HepG2 (cell line): ENCODE measurements at regions not wholly inside any gene's neighbourhood (a gene's known extent, or its start where the extent isn't known, plus 50 kb on each side); places are given as distances from the start of the nearest gene placed in this dataset.

Experiments
- ATAC-seq: fragments of 200-7000 bp; cut with Tn5 transposase; 3 replicates; pipeline ENCODE4 v1.9.1; 2020; ENCODE audit warnings: mild to moderate bottlenecking, moderate library complexity
- BruUV-seq: library from RNA; stranded (reverse); fragments of 400-500 nt; replicated peaks from 2 replicates; lab custom pipeline; 2021; lab: Mats Ljungman, UMichigan
- CTCF ChIA-PET: fragments of 300-600 bp; formaldehyde crosslinking; extraction: SDS; loops from one replicate; lab custom pipeline; 2021; ENCODE audit warnings: low total read pairs, inconsistent platforms, low intra/inter-chr PET ratio; lab: Yijun Ruan, JAX
- POLR2A ChIA-PET: fragments of 350-600 bp; sonication (Branson Sonifier 250); formaldehyde crosslinking; loops from one replicate; lab custom pipeline; 2020; ENCODE audit warnings: antibody characterized with exemption, inconsistent platforms; lab: Yijun Ruan, JAX
- DNase-seq: peaks from one replicate; pipeline ENCODE4 v3.0.0-alpha.2; 2015; ENCODE audit warnings: low spot score
- FAIRE-seq: peaks from 3 replicates; lab custom pipeline; 2011; peaks lifted over from hg19 to GRCh38; lab: Jason Lieb, UNC
- H2AFZ ChIP-seq: one replicate; pipeline ENCODE4 v1.6.1; 2011; ENCODE audit warnings: low read length, inconsistent platforms
- H3K27ac ChIP-seq: fragments of 300-600 bp; 3 replicates; pipeline ENCODE4 v1.8.0; 2011; ENCODE audit warnings: mixed run types, mild to moderate bottlenecking, mixed read lengths, low read length, inconsistent platforms; ENCODE audit not compliant: insufficient read depth; ENCODE audit errors: extremely low read length
- H3K27me3 ChIP-seq, 2 experiments: fragments of 200-600 bp in 1 of 2; 2 replicates in 1 of 2; 3 replicates in 1 of 2; pipeline versions ENCODE4 v1.6.0 to v1.8.0; 2011; ENCODE audit warnings: low read length in 2 of 2, mild to moderate bottlenecking in 2 of 2, moderate library complexity in 2 of 2, inconsistent platforms in 1 of 2; ENCODE audit not compliant: insufficient read depth in 2 of 2, control insufficient read depth in 1 of 2
- H3K36me3 ChIP-seq, 2 experiments: fragments of 200-600 bp in 1 of 2; replicated peaks in 1 of 2; 2 replicates in 1 of 2; 3 replicates in 1 of 2; pipeline versions ENCODE4 v1.5.1 to v1.8.0; 2011; ENCODE audit warnings: low read length in 2 of 2, inconsistent platforms in 1 of 2; ENCODE audit not compliant: insufficient read depth in 2 of 2, control insufficient read depth in 1 of 2
- H3K4me1 ChIP-seq: 2 replicates; pipeline ENCODE4 v1.5.1; 2012; ENCODE audit warnings: low read length, inconsistent platforms; ENCODE audit not compliant: insufficient read depth
- H3K4me2 ChIP-seq: 2 replicates; pipeline ENCODE4 v1.6.0; 2011; ENCODE audit warnings: low read depth, low read length, inconsistent platforms
- H3K4me3 ChIP-seq, 3 experiments: fragments of 200-600 bp in 1 of 3; sonication (generic), shearing (Covaris generic) in 1 of 3; replicated peaks in 1 of 3; 2 replicates each; pipeline ENCODE4 v1.5.1; 2011 to 2016; ENCODE audit warnings: low read length in 3 of 3, inconsistent platforms in 2 of 3, low read depth in 2 of 3, mild to moderate bottlenecking in 2 of 3, control low read depth in 1 of 3, mixed read lengths in 1 of 3; ENCODE audit not compliant: insufficient read depth in 1 of 3
- H3K79me2 ChIP-seq: one replicate; pipeline ENCODE4 v1.6.1; 2011; ENCODE audit warnings: low read length, inconsistent platforms; ENCODE audit not compliant: insufficient read depth
- H3K9ac ChIP-seq: 2 replicates; pipeline ENCODE4 v1.6.0; 2011; ENCODE audit warnings: mild to moderate bottlenecking, low read depth, low read length, inconsistent platforms; ENCODE audit not compliant: insufficient read depth
- H3K9me3 ChIP-seq: 2 replicates; pipeline ENCODE4 v1.5.1; 2012; ENCODE audit warnings: mild to moderate bottlenecking, low read length
- H4K20me1 ChIP-seq: 2 replicates; pipeline ENCODE4 v1.6.0; 2011; ENCODE audit warnings: inconsistent platforms, mild to moderate bottlenecking, low read length, moderate library complexity; ENCODE audit not compliant: insufficient read depth
- ZFP36L2 ChIP-seq: sonication (generic); formaldehyde crosslinking; IDR thresholded peaks from 2 replicates; pipeline ENCODE4 v1.4.0; 2020; ENCODE audit warnings: missing genetic modification reagents
- ZMYM3 ChIP-seq: sonication (generic); formaldehyde crosslinking; IDR thresholded peaks from 2 replicates; pipeline ENCODE4 v1.5.1; 2020; ENCODE audit warnings: mild to moderate bottlenecking, missing genetic modification reagents
- ZNF512B ChIP-seq: sonication (generic); formaldehyde crosslinking; IDR thresholded peaks from 2 replicates; pipeline ENCODE4 v1.5.1; 2020; ENCODE audit warnings: missing genetic modification reagents, mild to moderate bottlenecking, borderline replicate concordance
- WGBS: methylation state at CpG from one replicate; pipeline ENCODE4 v1.1.6; 2017; ENCODE audit warnings: low lambda C conversion rate; 5-methylcytosine and 5-hydroxymethylcytosine counted together
- in situ Hi-C: cut with HindIII; loops from 2 replicates; pipeline ENCODE4 v1.10.0; 2017; ENCODE audit warnings: low pct_unique_long_range_greater_than_20kb; ENCODE audit not compliant: extremely low pct_ligation_motif_present
- intact Hi-C: fragments of 100-400 bp; cut with micrococcal nuclease; formaldehyde crosslinking; loops from one replicate; pipeline ENCODE4 v1.10.0; 2022; ENCODE audit not compliant: unreplicated experiment
- TF ChIP-seq, protein P1 (sequence below): sonication (generic); formaldehyde crosslinking; IDR thresholded peaks from 2 replicates; pipeline ENCODE4 v1.5.0; 2020; ENCODE audit warnings: mild to moderate bottlenecking, missing genetic modification reagents

DNA sequence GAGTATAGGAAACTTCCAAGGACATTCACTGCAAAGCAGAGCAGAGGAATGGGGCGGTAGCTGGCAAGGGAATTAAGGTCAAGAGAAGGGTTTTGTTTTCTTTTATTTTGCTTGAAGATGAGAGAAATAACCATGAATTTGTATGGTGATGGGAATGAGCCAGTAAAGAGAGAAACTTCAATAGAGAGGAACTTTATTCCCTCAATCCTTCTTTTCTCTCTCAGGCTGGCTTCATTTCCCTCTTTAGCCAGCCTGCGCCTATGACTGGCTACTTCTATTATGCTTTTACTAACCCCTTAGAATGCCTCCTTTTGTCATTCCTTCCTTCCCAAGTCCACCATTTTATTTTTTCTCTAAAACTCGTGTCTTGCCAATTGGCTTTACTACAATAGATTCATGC is 101.4 kb upstream of the CEP85L start (continued):
- no peak for TF ChIP-seq ZNF512B (CRISPR knock-in tag)

DNA sequence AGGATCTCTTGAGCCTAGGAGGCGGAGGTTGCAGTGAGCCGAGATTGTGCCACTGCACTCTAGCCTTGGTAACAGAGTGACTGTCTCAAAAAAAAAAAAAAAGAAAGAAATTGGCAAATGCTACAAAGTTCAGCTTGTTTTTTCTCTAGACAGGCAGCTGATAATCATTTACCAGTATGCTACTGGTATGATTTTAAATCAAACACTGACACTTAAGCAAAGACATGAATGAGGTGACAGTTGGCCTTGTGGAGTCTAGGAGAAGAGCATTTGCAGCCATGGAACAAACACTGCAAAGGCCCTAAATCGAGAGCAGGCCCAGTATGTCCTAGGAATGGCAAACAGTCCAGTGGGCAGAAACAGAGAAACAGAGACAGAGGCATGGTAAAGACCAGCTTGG is 99.7 kb upstream of the CEP85L start:
- CTCF ChIA-PET = no interaction called here
- TF ChIP-seq ZFP36L2 (CRISPR knock-in tag) (no peak), ZMYM3 (CRISPR knock-in tag) (no peak)
- TF ChIP-seq, protein P1, sequence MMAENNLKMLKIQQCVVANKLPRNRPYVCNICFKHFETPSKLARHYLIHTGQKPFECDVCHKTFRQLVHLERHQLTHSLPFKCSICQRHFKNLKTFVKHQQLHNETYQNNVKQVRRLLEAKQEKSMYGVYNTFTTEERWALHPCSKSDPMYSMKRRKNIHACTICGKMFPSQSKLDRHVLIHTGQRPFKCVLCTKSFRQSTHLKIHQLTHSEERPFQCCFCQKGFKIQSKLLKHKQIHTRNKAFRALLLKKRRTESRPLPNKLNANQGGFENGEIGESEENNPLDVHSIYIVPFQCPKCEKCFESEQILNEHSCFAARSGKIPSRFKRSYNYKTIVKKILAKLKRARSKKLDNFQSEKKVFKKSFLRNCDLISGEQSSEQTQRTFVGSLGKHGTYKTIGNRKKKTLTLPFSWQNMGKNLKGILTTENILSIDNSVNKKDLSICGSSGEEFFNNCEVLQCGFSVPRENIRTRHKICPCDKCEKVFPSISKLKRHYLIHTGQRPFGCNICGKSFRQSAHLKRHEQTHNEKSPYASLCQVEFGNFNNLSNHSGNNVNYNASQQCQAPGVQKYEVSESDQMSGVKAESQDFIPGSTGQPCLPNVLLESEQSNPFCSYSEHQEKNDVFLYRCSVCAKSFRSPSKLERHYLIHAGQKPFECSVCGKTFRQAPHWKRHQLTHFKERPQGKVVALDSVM = peak; percentile 44; the same call in 1 of the 2 replicates
- Histone ChIP-seq H3K4me1 (no peaks in the 10 kb centered on the region; the same call in 1 of the 2 replicates), H3K9ac (no peak overlapping the region), H3K4me2 (no peak overlapping the region), H3K36me3 (no peaks in the 10 kb centered on the region), H3K79me2 (no peaks in the 10 kb centered on the region), H2AFZ (no peak overlapping the region), H3K4me3 (no peak overlapping the region), H4K20me1 (no peaks in the 10 kb centered on the region), H3K9me3 (no peaks in the 10 kb centered on the region), H3K27me3 (peaks cover 2 to 6% of the 10 kb centered on the region in 2 experiments; a peak in 2 of 5 replicates), H3K27ac (no peak overlapping the region)
- FAIRE-seq (peak; percentile 21), ATAC-seq (peak; percentile 78), DNase-seq (peak; percentile 17)
- in situ Hi-C loops = no loop called here
- intact Hi-C loops = no loop called here
- WGBS = 1% methylated on average over 3 of the region's 3 CpGs
- no TSS peak for BruUV-seq
- POLR2A ChIA-PET = no interaction called here
